HCEC 1CT (cell line): ENCODE measurements at regions not wholly inside any gene's neighbourhood (a gene's known extent, or its start where the extent isn't known, plus 50 kb on each side); places are given as distances from the start of the nearest gene placed in this dataset.
"Not testable (repeated sequence)": the region's sequence is repeated elsewhere in the genome, so short reads cannot be mapped to it uniquely, and the experiment has no call there.

ENCODE experiments used
- DNase-seq: peaks from one replicate; pipeline ENCODE4 v3.0.0-alpha.2; 2017

DNA sequence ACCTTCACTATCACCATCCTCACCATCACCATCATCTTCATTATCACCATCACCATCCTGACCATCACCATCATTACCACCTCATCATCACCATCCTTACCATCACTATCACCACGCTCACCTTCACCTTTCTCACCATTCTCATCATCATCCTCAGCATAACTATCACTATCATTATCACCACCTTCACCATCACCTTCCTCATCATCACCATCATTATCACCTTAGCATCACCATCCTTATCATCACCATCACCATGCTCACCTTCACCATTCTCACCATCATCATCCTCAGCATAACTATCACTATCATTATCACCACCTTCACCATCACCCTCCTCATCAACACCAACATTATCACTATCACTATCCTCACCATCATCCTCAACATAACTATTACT is 397.8 kb upstream of the ZNF337 start:
- DNase-seq: not testable (repeated sequence)

DNA sequence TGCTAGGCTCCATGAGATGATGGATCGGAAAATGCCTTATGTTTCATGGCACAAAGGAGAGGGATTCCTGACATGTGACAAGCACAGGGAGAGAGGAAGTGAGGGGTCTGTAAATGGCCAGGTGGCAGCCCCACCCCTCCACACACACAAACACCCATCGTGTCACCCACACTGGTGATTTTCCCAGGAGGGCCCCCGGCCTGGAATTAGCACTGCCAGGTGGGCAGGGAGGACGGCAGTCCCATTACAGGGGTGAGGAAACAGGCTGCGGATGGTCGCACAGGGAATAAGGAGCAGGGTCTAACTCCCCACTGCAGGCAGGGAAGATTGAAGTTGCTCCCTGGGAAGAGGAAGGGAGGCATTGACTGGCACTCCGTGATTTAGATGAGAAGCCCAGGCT is 395.3 kb upstream of the ZNF337 start:
- DNase-seq: not testable (repeated sequence)

DNA sequence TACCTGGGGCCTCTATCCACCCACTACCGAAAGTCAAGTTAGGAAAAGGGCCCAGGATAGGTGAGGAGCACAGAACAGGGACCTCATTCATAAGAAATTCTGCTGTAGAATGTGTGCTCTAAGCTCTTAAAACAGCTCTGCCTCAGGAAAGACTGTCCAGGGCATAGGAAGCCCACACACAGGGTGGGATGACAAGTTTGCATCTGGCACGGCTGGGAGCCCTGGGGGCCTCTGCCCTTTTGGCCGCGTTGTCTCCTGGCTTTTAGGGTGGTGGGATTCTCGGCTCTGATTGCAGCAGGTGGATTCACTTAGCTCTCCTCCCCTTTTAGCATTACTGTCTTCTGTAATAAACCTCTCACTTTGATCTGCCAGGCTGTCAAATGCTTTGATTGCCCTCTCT is 389.5 kb upstream of the ZNF337 start:
- DNase-seq: not testable (repeated sequence)

DNA sequence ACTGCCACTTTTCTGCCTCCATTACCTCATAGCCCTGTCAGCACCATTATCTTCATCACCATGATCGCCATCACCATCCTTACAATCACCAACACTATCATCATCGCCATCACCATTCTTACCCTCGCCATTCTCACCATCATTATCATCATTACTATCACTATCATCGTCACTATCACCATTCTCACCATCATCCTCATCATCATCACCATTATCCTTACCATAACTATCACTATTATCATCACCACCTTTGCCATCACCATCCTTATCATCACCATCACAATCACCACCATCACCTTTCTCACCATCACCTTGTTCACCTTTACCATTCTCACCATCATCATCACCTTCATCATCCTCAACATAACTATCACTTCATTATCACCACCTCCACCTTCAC is 377.3 kb upstream of the ZNF337 start:
- DNase-seq: not testable (repeated sequence)

DNA sequence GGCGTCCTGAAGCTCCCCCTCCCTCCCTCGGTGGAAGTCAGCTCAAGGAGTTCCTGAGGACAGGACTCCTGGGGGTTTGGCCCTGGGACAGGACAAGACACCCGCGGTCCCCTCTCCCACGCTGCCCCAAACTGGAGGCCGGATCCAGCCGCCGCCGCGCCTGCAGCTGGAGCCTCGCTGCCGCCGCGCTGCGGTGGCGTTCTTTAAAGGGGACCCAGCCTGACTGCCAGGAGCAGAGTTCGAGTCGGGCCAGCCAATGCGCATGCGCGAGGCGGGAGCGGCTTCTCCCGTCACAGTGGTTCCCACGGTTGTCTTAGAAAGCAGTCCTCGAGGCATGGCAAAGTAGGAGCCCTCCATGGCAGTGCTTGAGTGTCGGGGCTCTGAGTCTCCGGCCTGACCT is 362.7 kb upstream of the ZNF337 start:
- DNase-seq: not testable (repeated sequence)

DNA sequence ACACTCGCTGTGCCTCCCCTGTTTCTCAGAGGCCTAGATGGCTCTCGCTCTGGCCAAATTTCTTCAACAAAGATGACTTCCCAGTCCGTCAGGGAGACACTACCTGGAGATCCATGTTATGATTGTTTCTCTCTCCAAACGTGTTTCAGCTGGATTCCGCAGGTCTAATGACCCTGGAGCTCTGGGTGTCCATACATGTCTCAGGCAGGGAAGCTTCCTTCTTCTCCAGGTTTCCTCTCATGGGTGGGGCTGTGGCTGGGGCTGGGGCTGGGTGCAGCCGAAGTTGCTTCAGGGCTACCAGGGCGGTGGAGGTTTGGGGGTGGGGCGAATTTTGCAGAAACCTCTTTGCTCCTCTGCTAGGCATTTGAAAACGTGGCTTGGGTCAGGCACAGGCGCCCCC is 361.8 kb upstream of the ZNF337 start:
- not testable (repeated sequence) for DNase-seq

DNA sequence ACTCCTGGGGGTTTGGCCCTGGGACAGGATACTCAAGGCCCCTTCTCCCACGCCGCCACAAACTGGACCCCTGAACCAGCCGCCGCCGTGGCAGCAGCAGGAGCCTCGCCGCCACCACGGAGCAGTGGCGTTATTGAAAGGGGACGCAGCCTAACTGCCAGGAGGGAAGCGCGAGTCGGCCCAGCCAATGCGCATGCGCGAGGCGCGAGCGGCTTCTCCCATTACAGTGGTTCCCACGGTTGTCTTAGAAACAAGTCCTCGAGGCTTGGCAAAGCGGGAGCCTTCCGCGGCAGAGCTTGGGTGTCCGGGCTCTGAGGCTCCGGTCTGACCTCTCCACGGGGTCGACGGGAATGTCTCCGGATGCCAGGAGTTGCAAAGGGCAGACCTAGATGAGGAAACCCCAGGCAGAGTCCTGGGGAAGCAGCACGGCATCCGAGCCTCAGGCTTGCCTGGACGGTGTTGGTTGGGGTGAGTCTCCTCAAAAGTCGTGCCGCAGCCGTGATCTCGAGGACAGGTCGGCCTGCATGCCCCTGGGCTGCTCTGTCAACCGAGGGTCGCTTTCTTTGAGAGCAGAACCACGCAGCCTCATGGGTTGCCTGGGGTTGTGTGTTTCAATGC is 360.6 kb upstream of the ZNF337 start:
- not testable (repeated sequence) for DNase-seq

DNA sequence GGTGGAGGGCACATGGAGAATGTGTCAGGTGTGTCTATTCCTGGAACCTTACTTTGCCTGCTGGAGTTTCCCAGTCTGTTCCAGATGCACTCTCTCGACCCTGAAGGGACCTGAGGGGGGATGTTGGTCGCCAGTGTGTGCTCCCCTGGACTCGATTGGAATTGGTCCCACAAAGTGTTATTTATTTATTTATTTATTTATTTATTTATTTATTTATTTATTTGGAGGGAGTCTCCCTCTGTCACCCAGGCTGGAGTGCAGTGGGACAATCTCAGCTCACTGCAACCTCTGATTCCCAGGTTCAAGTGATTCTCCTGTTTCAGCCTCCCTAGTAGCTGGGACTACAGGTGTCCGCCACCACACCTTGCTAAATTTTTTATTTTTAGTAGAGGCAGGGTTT is 329.1 kb upstream of the ZNF337 start:
- DNase-seq: not testable (repeated sequence)

DNA sequence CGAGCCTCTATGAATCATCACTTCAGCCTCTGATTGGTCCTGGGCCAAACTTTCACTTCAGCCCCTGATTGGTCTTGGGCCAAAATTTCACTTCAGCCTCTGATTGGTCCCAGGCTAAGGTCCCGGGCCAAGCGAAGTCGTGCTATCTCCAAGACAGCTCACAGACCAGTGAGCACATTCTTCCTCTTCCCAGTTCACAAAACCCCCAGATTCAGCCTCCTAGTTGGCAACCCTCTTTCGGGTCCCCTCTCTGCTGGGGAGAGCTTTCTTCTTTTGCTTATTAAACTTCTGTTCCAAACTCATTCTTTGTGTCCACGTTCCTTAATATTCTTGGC is 314.3 kb upstream of the ZNF337 start:
- not testable (repeated sequence) for DNase-seq

DNA sequence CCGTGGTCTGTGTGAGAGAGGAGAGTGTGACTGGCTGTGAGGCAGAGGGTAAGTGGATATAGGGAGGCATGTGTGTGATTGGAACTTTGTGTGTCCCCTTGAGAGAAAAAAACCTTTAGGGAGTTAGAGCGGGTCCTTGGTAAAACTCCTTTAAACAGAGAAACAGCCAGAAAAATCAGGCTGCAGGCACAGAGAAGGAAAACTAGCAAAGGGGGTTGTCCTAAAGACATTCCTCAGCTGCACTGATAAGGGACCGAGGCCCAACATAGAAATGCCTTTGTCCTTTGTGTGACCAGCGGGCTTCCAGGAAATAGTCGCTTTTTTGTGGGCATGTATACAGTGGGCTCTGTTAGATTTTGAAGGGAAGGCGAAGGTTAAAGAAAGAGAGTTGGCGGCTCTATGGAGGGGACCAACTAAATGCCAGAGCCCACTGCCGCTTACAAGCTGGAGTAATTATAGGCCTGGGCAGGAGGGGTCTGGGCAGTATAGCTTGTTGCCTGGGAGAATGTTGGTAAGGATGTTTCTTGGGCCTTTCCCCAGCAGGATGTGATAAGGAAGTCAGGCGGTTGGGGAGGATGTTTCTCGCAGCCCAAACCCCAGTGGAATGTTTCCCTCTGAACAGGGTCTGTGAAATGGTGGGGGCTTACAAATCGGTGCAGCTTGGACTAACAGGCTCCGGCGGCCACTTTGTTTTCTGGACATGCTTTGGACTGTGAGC is 313.7 kb upstream of the ZNF337 start:
- DNase-seq: not testable (repeated sequence)

DNA sequence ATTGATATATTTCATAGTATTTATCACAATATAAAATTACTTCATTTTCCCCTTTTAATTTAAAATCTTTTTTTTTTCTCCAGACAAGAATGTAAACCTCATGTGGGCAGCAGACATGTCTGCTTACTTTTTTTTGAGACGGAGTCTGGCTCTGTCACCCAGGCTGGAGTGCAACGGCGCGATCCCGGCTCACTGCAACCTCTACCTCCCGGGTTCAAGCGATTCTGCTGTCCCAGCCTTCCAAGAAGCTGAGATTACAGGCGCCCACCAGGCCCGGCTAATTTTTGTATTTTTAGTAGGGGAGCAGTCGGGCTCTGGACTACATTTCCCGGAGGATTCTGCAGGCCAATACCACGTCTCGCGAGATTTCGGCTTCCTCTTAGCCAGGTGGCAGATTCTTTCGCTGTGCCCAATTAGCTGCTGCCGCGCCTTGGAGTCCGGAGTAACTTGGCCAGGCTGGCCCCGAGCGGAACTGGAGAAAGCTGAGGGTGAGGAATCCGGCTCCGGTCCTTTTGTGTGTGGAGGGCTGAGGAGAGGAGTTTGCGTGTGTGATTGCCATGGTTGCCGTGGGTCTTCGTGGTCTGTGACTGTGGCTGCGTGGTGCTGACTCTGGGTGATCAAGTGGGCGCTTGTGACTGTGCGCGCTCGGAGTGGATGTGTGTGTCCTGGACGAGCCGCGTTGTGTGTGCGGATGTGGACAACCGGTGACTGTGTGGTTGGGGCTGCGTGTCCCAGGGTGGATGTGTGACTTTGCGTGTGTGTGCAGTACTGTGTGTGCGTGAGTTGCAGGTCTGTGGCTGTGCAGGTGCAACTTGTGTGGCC is 313.0 kb upstream of the ZNF337 start:
- DNase-seq: peak; percentile 68

DNA sequence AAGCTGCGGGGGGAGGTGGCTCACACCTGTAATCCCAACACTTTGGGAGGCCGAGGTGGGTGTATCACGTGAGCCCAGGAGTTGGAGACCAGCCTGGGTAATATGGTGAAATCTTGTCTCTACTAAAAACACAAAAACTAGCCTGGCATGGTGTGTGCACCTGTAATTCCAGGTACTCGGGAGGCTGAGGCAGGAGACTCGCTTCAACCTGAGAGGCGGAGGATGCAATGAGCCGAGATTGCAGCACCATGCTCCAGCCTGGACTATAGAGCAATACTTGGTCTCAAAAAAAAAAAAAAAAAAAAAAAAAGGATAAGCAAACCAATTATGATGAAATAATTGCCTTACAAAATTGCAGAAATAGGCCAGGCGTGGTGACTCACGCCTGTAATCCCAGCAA is 311.4 kb upstream of the ZNF337 start:
- DNase-seq: not testable (repeated sequence)

DNA sequence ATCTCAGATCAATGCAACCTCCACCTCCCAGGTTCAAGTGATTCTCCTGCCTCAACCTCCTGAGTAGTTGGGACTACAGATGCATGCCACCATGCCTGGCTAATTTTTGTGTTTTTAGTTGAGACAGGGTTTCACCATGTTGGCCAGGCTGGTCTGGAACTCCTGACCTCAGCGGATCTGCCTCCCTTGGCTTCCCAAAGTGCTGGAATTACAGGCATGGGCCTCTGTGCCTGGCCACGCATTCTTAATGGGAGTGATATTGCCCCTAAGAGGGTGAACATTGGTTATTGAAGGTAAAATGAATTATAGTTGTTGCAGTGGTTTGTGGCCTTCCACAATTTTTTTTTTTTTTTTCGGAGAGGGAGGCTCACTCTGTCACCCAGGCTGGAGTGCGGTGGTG is 309.5 kb upstream of the ZNF337 start:
- not testable (repeated sequence) for DNase-seq

DNA sequence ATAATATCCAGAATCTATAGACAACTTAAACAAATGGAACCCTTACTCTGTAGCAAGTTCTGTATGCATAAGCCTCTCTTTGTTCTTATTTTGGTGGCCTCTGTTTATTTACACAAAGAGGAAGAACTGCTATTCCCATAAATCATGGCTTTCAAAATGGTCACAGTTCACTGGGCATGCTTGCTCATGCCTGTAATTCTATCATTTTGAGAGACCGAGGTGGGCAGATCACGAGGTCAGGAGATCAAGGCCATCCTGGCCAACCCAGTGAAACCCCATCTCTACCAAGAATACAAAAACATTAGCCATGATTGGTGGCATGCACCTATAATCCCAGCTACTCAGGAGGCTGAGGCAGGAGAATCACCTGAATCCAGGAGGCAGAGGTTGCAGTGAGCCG is 307.3 kb upstream of the ZNF337 start:
- DNase-seq: not testable (repeated sequence)

DNA sequence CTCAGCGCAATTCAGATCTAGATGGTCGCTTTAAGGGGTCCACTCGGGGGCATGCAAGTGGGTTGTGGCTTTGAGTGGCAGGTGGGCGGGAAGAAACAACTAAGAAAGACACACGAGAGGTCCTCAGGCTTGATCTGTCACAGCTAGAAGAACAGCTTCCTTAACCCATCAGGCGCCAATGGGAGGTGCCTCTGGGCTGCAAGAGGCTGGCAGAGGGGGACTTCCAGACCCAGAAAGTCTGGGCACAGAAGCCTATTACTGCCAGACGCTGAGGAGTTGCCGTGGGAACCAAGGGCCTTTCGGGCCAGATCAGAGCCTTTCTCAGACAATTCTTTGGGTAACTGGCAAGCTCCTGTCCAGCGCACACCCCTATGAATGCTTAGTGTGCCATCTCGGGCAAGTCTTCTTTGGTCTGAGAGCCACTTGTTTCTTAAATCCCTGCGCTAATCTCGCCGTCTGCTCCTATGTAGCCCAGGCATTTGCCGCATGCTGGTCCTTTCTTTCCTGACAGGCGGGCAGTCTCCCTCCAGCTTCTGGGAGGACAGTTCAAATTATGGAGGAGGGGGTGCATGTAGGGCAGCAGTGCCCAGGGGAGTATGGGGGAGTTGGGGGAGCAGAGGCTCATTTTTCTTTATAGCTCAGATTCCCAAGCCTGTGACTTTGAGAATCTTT is 300.9 kb upstream of the ZNF337 start:
- not testable (repeated sequence) for DNase-seq

DNA sequence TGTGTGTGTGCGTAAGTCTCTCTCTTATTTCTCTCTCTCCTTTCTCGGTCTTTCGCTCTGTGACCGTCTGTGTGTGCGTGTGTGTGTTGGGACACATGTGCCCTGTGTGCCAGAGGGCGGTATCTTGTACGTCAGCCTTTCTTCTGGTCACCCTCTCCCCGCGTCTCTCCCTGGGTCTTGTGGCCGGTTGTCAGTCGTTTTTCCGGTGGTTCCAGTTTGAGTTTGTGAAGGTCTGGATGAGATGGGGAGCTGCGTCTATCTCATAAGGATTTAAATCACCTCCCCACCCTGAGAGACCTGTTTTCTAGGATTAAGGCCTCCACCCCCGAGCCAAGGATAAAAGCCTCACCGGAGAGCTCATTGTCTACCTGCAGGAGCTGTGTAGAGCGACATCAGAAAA is 295.5 kb upstream of the ZNF337 start:
- DNase-seq: no peak

DNA sequence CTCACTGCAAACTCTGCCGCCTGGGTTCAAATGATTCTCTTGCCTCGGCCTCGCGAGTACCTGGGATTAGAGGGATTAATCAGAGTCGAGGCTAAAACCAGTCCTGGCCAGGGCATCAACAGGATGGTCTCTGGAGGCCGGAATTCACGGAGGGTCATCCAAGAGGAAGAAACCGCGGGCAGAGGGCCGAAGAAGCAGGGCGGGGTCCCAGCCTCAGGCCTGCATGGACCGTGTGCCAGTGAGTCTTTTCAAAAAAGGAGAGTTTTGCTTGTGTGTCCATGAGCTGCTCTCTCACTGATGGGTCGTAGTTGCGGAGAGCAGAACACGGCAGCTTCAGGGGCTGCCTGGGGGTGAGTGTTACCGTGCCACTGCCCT is 295.1 kb upstream of the ZNF337 start:
- DNase-seq: no peak

DNA sequence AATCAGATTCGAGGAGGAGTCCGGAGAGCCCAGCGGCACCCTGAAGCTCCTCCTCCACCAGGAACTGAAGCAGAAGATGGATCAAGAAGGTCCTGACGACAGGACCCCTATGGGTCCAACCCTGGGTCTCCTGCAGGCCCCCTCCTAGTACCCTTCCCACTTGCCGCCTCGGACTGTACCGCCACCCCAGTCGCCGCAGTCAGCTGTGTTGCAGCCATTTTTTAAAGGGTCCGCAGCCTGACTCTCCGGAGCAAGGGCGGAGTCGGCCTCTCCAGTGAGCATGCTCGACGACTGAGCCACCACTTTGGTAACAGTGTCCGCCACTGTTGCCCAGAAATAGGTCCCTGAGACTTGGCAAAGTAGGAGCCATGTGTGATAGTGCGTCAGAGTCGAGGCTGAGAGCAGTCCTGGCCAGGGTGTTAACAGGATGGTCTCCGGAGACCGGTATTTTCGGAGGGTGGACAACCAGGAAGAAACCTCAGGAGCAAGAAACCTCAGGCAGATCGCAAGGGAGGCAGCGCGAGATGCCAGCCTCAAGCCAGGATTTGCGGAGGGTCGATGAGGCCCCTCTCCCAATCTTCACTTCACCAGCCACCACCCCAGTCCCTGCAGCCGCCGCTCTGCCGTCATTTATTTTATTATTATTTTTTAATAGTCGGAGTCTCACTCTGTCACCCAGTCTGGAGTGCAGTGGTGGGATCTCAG is 294.6 kb upstream of the ZNF337 start:
- DNase-seq: no peak

DNA sequence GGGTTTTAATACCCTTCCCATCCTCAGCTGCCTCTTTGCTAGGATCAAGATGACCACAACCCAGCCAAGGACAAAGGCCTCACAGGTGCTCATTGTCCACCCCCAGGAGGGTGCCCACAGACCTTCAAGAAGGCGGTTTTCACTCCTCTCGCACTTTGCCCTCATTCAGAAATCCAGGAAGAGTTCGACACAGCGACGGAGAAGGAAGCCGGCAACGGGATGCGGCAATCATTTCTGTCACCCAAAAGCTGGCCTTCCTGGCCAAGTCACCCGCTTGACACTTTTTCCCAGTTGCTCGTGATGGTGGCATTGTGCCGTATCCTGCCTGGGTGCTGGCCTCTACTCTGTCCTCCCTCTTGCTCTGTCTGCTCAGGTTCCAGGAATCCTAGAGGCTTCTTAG is 293.0 kb upstream of the ZNF337 start:
- not testable (repeated sequence) for DNase-seq

DNA sequence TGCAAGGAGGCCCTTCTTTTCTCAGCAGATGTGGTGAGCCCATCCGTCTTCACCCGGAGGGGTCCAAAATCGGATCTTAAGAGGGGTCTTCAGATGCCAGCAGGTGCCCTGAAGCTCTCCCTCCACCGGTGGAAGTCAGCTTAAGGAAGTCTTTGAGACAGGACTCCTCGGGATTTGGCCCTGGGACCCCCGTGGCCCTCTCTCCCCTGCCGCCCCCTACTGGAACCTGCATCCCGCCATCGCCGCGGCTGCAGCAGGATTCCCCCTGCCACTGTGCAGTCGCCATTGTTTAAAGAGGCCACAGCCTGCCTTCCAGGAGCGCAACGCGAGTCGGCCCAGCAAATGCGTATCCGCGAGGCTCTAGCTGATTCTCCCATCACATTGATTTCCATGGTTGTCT is 292.5 kb upstream of the ZNF337 start:
- DNase-seq: no peak

DNA sequence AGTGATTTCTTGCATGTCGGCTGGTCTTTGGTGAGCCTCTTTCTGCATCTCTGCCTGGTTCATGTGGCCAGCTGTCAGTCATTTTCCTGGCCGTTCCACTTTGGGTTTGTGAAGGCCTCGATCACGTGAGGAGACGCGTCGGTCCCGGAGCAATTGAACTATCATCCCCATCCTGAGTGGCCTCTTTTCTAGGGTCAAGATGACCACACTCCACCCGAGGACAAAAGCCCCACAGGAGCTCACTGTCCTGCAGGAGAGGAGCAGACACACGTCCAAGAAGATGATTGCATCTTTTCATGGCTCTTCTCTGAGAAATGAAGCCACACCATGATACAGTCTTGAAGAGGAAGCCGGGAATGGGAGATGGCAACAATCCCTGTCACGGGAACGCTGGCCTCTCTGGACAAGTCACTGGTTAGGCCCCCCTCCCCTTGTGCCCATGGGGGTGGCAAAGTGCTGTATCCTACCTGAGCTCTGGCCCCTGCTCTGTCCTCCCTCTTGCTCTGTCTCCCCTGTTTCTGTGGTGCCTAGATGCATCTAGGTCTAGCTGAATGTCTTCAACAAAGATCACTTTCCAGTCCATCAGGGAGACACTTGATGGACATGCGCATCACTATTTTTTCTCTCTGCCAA is 291.4 kb upstream of the ZNF337 start:
- not testable (repeated sequence) for DNase-seq
